HL-60 (cell line): ENCODE measurements at regions not wholly inside any gene's neighbourhood (a gene's known extent, or its start where the extent isn't known, plus 50 kb on each side); places are given as distances from the start of the nearest gene placed in this dataset.

Source experiments
- DNase-seq, 2 experiments: peaks; one replicate each; pipeline ENCODE4 v3.0.0-alpha.2; 2010 to 2020; ENCODE audit warnings: low read depth in 1 of 2, low spot score in 1 of 2
- H3K27ac ChIP-seq: fragments of 250-450 bp; sonication (Bioruptor Pico); replicated peaks from 2 replicates; pipeline ENCODE4 v1.5.1; 2020; ENCODE audit warnings: mild to moderate bottlenecking, moderate library complexity
- H3K27me3 ChIP-seq: fragments of 250-450 bp; sonication (Bioruptor Pico); 2 replicates; pipeline ENCODE4 v1.5.1; 2021; ENCODE audit warnings: mild to moderate bottlenecking, moderate library complexity; ENCODE audit not compliant: insufficient read depth, poor library complexity, severe bottlenecking
- H3K4me3 ChIP-seq: replicated peaks from 2 replicates; pipeline ENCODE4 v1.5.1; 2011; ENCODE audit warnings: mild to moderate bottlenecking, control low read depth, low read length; ENCODE audit not compliant: insufficient read depth
- GABPA ChIP-seq: IDR thresholded peaks from 2 replicates; pipeline ENCODE4 v1.6.1; 2012; ENCODE audit warnings: low read depth
- POLR2AphosphoS5 ChIP-seq: IDR thresholded peaks from 2 replicates; pipeline ENCODE4 v1.6.1; 2012; ENCODE audit warnings: low read depth
- REST ChIP-seq: IDR thresholded peaks from 2 replicates; pipeline ENCODE4 v1.6.1; 2012; ENCODE audit warnings: low read depth; ENCODE audit not compliant: insufficient replicate concordance
- SPI1 ChIP-seq: IDR thresholded peaks from 2 replicates; pipeline ENCODE4 v1.6.1; 2012; ENCODE audit warnings: low read depth, mild to moderate bottlenecking, borderline replicate concordance
- TF ChIP-seq, protein P1 (sequence below): IDR thresholded peaks from one replicate; pipeline ENCODE4 v1.5.1; 2011; ENCODE audit warnings: low read length, control low read depth, inconsistent platforms; ENCODE audit not compliant: insufficient read depth

GRCh38 chr12:5213336-5213735, 169.7 kb downstream of the KCNA5 start:
- H3K27ac ChIP-seq = no peak overlapping the region
- no peak overlapping the region for H3K4me3 ChIP-seq
- no peak for DNase-seq
- H3K27me3 ChIP-seq = no peaks in the 10 kb centered on the region
- TF ChIP-seq GABPA = no peak
- TF ChIP-seq, protein P1, sequence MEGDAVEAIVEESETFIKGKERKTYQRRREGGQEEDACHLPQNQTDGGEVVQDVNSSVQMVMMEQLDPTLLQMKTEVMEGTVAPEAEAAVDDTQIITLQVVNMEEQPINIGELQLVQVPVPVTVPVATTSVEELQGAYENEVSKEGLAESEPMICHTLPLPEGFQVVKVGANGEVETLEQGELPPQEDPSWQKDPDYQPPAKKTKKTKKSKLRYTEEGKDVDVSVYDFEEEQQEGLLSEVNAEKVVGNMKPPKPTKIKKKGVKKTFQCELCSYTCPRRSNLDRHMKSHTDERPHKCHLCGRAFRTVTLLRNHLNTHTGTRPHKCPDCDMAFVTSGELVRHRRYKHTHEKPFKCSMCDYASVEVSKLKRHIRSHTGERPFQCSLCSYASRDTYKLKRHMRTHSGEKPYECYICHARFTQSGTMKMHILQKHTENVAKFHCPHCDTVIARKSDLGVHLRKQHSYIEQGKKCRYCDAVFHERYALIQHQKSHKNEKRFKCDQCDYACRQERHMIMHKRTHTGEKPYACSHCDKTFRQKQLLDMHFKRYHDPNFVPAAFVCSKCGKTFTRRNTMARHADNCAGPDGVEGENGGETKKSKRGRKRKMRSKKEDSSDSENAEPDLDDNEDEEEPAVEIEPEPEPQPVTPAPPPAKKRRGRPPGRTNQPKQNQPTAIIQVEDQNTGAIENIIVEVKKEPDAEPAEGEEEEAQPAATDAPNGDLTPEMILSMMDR = no peak
- TF ChIP-seq SPI1 = no peak
- TF ChIP-seq REST = no peak
- no peak for TF ChIP-seq POLR2AphosphoS5

- no peak for DNase-seq
- no peak overlapping the region for H3K27ac ChIP-seq
Observed at GRCh38 chr12:5213990-5214389, 170.3 kb downstream of the KCNA5 start.

DNA sequence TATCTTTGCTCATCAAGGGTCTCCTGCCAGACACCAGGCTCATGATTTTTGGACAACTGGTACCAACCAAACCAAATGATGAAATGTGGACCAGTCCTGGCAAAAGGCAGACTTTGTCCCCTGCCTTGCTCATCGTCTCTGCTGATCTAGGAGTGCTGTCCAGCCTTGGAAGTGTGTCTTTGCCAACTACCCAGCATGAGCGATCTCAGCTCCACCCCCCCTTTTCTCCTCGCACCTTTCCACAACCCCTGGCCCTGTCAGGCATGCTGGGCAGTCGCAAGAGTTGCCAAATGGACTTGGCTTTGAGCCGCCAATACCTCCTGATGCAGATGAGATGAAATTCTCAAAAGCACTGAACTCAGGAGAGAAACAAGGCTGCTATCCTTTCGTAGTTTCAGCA, 174.3 kb downstream of the KCNA5 start:
- Histone ChIP-seq H3K27ac (no peak overlapping the region), H3K4me3 (no peak overlapping the region), H3K27me3 (peaks cover 2% of the 10 kb centered on the region)
- no peak for TF ChIP-seq POLR2AphosphoS5
- no peak for TF ChIP-seq REST
- no peak for TF ChIP-seq GABPA
- TF ChIP-seq, protein P1 = no peak
- no peak for TF ChIP-seq SPI1
- DNase-seq = no peak

More at GRCh38 chr12:5213990-5214389, 170.3 kb downstream of the KCNA5 start:
- TF ChIP-seq POLR2AphosphoS5 = no peak
- no peak for TF ChIP-seq SPI1
- TF ChIP-seq GABPA = no peak
- TF ChIP-seq REST = no peak
- TF ChIP-seq, protein P1 = no peak
- Histone ChIP-seq H3K4me3 (no peak overlapping the region), H3K27me3 (no peaks in the 10 kb centered on the region)
